HCT116 (cell line): ENCODE measurements at regions not wholly inside any gene's neighbourhood (a gene's known extent, or its start where the extent isn't known, plus 50 kb on each side); places are given as distances from the start of the nearest gene placed in this dataset.

Source experiments
- ATAC-seq: fragments of 200-7000 bp; cut with Tn5 transposase; 2 replicates; pipeline ENCODE4 v1.9.1; 2020; ENCODE audit warnings: mild to moderate bottlenecking, moderate library complexity
- BruUV-seq: library from RNA; stranded (reverse); fragments of 400-500 nt; replicated peaks from 2 replicates; lab custom pipeline; 2021; lab: Mats Ljungman, UMichigan
- CTCF ChIA-PET: fragments of 300-600 bp; sonication (Branson Sonifier 250); formaldehyde crosslinking; loops from one replicate; lab custom pipeline; 2021; ENCODE audit warnings: antibody characterized with exemption; lab: Charles Lee
- POLR2A ChIA-PET: fragments of 300-600, 350-600 bp; sonication (Branson Sonifier 250); formaldehyde crosslinking; loops from one replicate; lab custom pipeline; 2021; ENCODE audit warnings: antibody characterized with exemption; lab: Charles Lee
- RAD21 ChIA-PET, 2 experiments: fragments of 300-600 bp; sonication (Branson Sonifier 250); formaldehyde crosslinking; loops; one replicate each; lab custom pipeline; 2023; ENCODE audit warnings: low total read pairs in 2 of 2; ENCODE audit not compliant: uncharacterized antibody in 2 of 2, unreplicated experiment in 2 of 2, low non-redundant PET in 1 of 2; lab: Charles Lee
- DNase-seq: peaks from one replicate; pipeline ENCODE4 v3.0.0-alpha.2; 2010; ENCODE audit warnings: low read depth, low spot score
- H2AFZ ChIP-seq: fragments of 200-600 bp; shearing (Covaris generic), sonication (generic); 2 replicates; pipeline ENCODE4 v1.6.1; 2017; ENCODE audit warnings: low read depth, mixed run types, mixed read lengths, antibody characterized with exemption, low read length; ENCODE audit not compliant: poor library complexity, severe bottlenecking
- H3K27ac ChIP-seq: 2 replicates; pipeline ENCODE4 v1.5.1; 2012; ENCODE audit warnings: low read depth, low read length
- H3K27me3 ChIP-seq: fragments of 200-600 bp; sonication (generic); 2 replicates; pipeline ENCODE4 v1.6.1; 2016; ENCODE audit warnings: mixed run types, low read length, mixed read lengths; ENCODE audit not compliant: insufficient read depth
- H3K36me3 ChIP-seq, 2 experiments: fragments of 200-500 bp in 1 of 2; fragments of 200-600 bp in 1 of 2; sonication (Bioruptor generic) in 1 of 2; sonication (generic) in 1 of 2; 2 replicates each; pipeline versions ENCODE4 v1.5.1 to v1.6.1; 2014 to 2016; ENCODE audit warnings: low read length in 2 of 2, inconsistent platforms in 1 of 2, mixed read lengths in 1 of 2, mixed run types in 1 of 2; ENCODE audit not compliant: insufficient read depth in 2 of 2, control insufficient read depth in 1 of 2
- H3K4me1 ChIP-seq, 2 experiments: fragments of 200-600 bp in 1 of 2; sonication (generic) in 1 of 2; 2 replicates each; pipeline versions ENCODE4 v1.5.1 to v1.6.1; 2012 to 2017; ENCODE audit warnings: low read length in 2 of 2, inconsistent platforms in 1 of 2, mild to moderate bottlenecking in 1 of 2, mixed read lengths in 1 of 2, mixed run types in 1 of 2, moderate library complexity in 1 of 2; ENCODE audit not compliant: insufficient read depth in 2 of 2, control insufficient read depth in 1 of 2
- H3K4me2 ChIP-seq: fragments of 200-600 bp; sonication (generic); 2 replicates; pipeline ENCODE4 v1.6.1; 2017; ENCODE audit warnings: mixed run types, low read length, mixed read lengths
- H3K4me3 ChIP-seq, 2 experiments: fragments of 200-600 bp in 1 of 2; sonication (generic) in 1 of 2; replicated peaks in 1 of 2; 2 replicates each; pipeline ENCODE4 v1.5.1; 2011 to 2016; ENCODE audit warnings: low read length in 2 of 2, control low read depth in 1 of 2, low read depth in 1 of 2, mild to moderate bottlenecking in 1 of 2, mixed read lengths in 1 of 2, mixed run types in 1 of 2
- H3K79me2 ChIP-seq: fragments of 200-600 bp; sonication (generic); 2 replicates; pipeline ENCODE4 v1.6.1; 2017; ENCODE audit warnings: mild to moderate bottlenecking, mixed run types, low read length, moderate library complexity, mixed read lengths; ENCODE audit not compliant: insufficient read depth
- H3K9ac ChIP-seq: fragments of 200-600 bp; sonication (generic); 2 replicates; pipeline ENCODE4 v1.6.1; 2016; ENCODE audit warnings: low read length, mixed read lengths
- H3K9me2 ChIP-seq: fragments of 200-600 bp; sonication (generic), shearing (Covaris generic); 2 replicates; pipeline ENCODE4 v1.6.1; 2017; ENCODE audit warnings: mixed run types, mild to moderate bottlenecking, moderate library complexity; ENCODE audit not compliant: insufficient read depth
- H3K9me3 ChIP-seq, 2 experiments: fragments of 200-500 bp in 1 of 2; fragments of 200-600 bp in 1 of 2; sonication (Bioruptor generic) in 1 of 2; sonication (generic) in 1 of 2; 2 replicates each; pipeline ENCODE4 v1.6.1; 2014 to 2017; ENCODE audit warnings: low read length in 2 of 2, mixed read lengths in 2 of 2, inconsistent platforms in 1 of 2, low read depth in 1 of 2, mild to moderate bottlenecking in 1 of 2, mixed run types in 1 of 2, moderate library complexity in 1 of 2; ENCODE audit not compliant: control insufficient read depth in 1 of 2, insufficient read depth in 1 of 2
- H4K20me1 ChIP-seq: fragments of 200-600 bp; sonication (generic), shearing (Covaris generic); 2 replicates; pipeline ENCODE4 v1.6.1; 2017; ENCODE audit warnings: mixed run types, mild to moderate bottlenecking, moderate library complexity; ENCODE audit not compliant: insufficient read depth
- CEBPB ChIP-seq: IDR thresholded peaks from 2 replicates; pipeline ENCODE4 v1.6.1; 2012; ENCODE audit warnings: low read depth
- ELF1 ChIP-seq: IDR thresholded peaks from 2 replicates; pipeline ENCODE4 v1.6.1; 2012; ENCODE audit warnings: low read depth, borderline replicate concordance
- EZH2 ChIP-seq: fragments of 200-600 bp; sonication (generic); IDR thresholded peaks from 2 replicates; pipeline ENCODE4 v1.6.1; 2017; ENCODE audit warnings: antibody characterized with exemption, mixed run types
- EZH2phosphoT487 ChIP-seq: fragments of 200-600 bp; IDR thresholded peaks from 2 replicates; pipeline ENCODE4 v1.6.1; 2018; ENCODE audit warnings: antibody characterized with exemption, borderline replicate concordance
- FOSL1 ChIP-seq: IDR thresholded peaks from 2 replicates; pipeline ENCODE4 v1.6.1; 2012; ENCODE audit warnings: low read depth
- POLR2A ChIP-seq: IDR thresholded peaks from 2 replicates; pipeline ENCODE4 v1.7.0; 2011; ENCODE audit warnings: borderline replicate concordance; ENCODE audit not compliant: insufficient read depth, insufficient read length; ENCODE audit errors: extremely low read depth
- RAD21 ChIP-seq: IDR thresholded peaks from 2 replicates; pipeline ENCODE4 v1.6.1; 2012; ENCODE audit warnings: low read depth, mild to moderate bottlenecking
- REST ChIP-seq: IDR thresholded peaks from 2 replicates; pipeline ENCODE4 v1.6.1; 2012; ENCODE audit warnings: low read depth
- SIN3A ChIP-seq: IDR thresholded peaks from 2 replicates; pipeline ENCODE4 v1.6.1; 2012; ENCODE audit warnings: low read depth
- SRF ChIP-seq: IDR thresholded peaks from 2 replicates; pipeline ENCODE4 v1.6.1; 2012; ENCODE audit warnings: low read depth
- TCF7L2 ChIP-seq: IDR thresholded peaks from 2 replicates; pipeline ENCODE4 v1.7.0; 2011; ENCODE audit warnings: borderline replicate concordance, inconsistent platforms; ENCODE audit not compliant: insufficient read depth, insufficient read length; ENCODE audit errors: extremely low read depth
- YY1 ChIP-seq: IDR thresholded peaks from 2 replicates; pipeline ENCODE4 v1.6.1; 2011; ENCODE audit warnings: low read length, low read depth, moderate library complexity, mild to moderate bottlenecking; ENCODE audit not compliant: insufficient replicate concordance; ENCODE audit errors: extremely low read depth
- ZBTB33 ChIP-seq: IDR thresholded peaks from 2 replicates; pipeline ENCODE4 v1.6.1; 2011; ENCODE audit warnings: mild to moderate bottlenecking, low read length, moderate library complexity; ENCODE audit not compliant: insufficient replicate concordance; ENCODE audit errors: extremely low read depth
- intact Hi-C: fragments of 100-400 bp; cut with micrococcal nuclease; formaldehyde crosslinking; loops from 2 replicates; pipeline ENCODE4 v1.10.0; 2022

GRCh38 chr17:71633391-71633849, 487.4 kb upstream of the SOX9 start (continued):
- TF ChIP-seq REST = no peak
- peak; percentile 86 for TF ChIP-seq CEBPB
- no peak for TF ChIP-seq SIN3A
- TF ChIP-seq ZBTB33 = no peak
- no peak for TF ChIP-seq SRF
- no peak for TF ChIP-seq RAD21
- no peak for TF ChIP-seq ELF1
- TF ChIP-seq EZH2 = no peak
- peak; percentile 55; the same call in 1 of the 2 replicates for TF ChIP-seq FOSL1

GRCh38 chr17:71634376-71634775, 486.4 kb upstream of the SOX9 start:
- no peak overlapping the region for H3K4me3 ChIP-seq

More at GRCh38 chr17:71634376-71634775, 486.4 kb upstream of the SOX9 start:
- no peak overlapping the region for H3K9ac ChIP-seq
- ATAC-seq = no peak
- RAD21 ChIA-PET = no interaction called here
- BruUV-seq = no TSS peak
- peak overlapping the region; percentile 60 for H3K4me2 ChIP-seq
- peak overlapping the region; percentile 51 for H2AFZ ChIP-seq
- no peak overlapping the region for H3K27ac ChIP-seq
- no peaks in the 10 kb centered on the region for H4K20me1 ChIP-seq
- POLR2A ChIA-PET = no interaction called here
- H3K4me1 ChIP-seq = peaks cover 38 to 46% of the 10 kb centered on the region in 2 experiments
- H3K27me3 ChIP-seq = no peaks in the 10 kb centered on the region
- no peaks in the 10 kb centered on the region for H3K9me2 ChIP-seq
- no peaks in the 10 kb centered on the region; a peak in 1 of 4 replicates for H3K36me3 ChIP-seq
- intact Hi-C loops = loop anchor here (10.0 kb wide), 1 partner anchor 400 kb away; no protein-coding TSS in a partner anchor
- H3K9me3 ChIP-seq = no peaks in the 10 kb centered on the region; a peak in 1 of 4 replicates
- TF ChIP-seq CEBPB = no peak
- TF ChIP-seq RAD21 = no peak
- TF ChIP-seq POLR2A = no peak
- no peak for TF ChIP-seq YY1
- no peak for TF ChIP-seq TCF7L2
- TF ChIP-seq EZH2phosphoT487 = no peak
- CTCF ChIA-PET = interaction anchor here (0.7 kb wide), 1 partner anchor 1550 kb away, joined by 5 read pairs; no protein-coding TSS in a partner anchor
- DNase-seq = no peak
- H3K79me2 ChIP-seq = no peaks in the 10 kb centered on the region
